HG03354 (cell line): ENCODE measurements at regions not wholly inside any gene's neighbourhood (a gene's known extent, or its start where the extent isn't known, plus 50 kb on each side); places are given as distances from the start of the nearest gene placed in this dataset.
"Not testable (repeated sequence)": the region's sequence is repeated elsewhere in the genome, so short reads cannot be mapped to it uniquely, and the experiment has no call there.

Experiments used
- ATAC-seq: cut with Tn5 transposase; IDR thresholded peaks from one replicate; pipeline ENCODE4 v1.9.1; 2021; ENCODE audit warnings: mild to moderate bottlenecking; ENCODE audit not compliant: unreplicated experiment, poor library complexity, severe bottlenecking

DNA sequence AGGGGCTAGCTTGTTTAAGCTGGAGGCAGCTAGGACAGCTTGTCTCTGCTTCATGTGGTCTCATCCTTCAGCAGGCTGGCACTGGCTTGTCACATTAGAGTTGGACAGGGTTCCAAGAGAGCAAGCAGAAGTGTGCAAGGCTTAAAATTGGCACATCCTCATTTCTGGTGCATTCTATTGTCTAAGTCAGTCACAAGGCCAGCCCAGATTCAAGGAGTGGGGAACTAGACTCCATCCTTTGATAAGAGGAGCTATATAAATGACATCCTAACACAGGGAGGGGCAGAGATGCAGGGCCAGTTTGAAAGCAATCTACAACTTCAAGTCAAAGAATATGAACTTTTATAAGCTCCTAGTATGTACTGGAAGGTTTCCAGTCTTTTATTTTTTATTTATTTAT lies 313.2 kb downstream of the PTTG2 start:
- ATAC-seq: no peak

DNA sequence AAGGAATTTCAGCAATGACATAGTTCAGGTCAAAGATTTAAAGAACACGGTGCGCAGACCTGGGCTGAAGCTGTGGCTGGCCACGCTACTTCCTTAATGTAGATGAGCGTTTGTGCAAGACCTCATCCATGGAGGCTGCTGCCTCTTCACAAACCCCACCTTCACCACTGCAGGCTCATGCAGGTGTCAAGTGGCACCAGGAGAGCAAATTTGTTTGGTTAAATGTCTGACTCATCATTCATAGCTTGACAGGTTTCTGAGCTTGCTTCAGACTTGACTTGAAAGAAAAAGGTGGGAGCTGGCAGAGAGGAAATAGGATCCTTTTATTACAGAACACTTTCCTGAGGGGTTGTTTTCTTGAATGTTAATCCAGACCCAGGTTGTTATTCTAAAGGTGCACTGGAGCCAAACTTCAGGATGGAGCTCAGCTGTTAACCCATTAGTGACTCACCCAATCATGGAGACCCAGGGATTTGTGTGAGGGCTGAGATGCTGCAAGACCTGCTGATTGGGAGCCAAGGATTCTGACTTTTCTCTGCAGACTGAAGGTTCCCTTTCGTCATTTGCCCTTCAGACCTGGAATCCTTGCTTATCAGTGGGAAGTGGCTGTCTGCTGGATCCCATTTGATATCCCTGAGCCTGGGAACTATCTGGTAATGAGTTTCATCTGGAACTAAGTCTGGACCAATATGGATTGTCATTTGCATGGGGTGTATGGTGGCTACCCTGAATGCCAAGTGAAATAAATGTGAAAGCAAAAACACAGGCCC lies 315.3 kb downstream of the PTTG2 start:
- ATAC-seq: no peak

DNA sequence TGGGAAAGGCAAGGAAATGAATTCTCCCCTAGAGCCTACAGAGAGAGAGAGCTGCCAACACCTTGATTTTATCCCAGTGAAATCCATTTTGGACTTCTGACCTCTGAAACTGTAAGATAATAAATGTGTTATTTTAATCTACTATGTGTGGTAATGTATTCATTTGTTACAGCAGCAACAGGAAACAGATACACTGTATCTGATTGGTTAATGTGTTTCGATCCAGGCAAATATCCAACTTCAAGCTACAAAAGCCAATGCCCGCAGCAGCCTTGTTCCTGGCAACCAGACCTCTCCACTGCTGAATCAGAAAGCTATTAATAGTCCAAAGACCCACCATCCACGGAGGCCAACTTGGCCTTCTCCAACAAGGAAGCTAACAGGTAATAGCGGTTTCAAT lies 318.1 kb downstream of the PTTG2 start:
- no peak for ATAC-seq

GRCh38 chr4:38279077-38279476 lies 318.9 kb downstream of the PTTG2 start:
- ATAC-seq: no peak

- ATAC-seq: no peak
These were observed 319.6 kb downstream of the PTTG2 start for GRCh38 chr4:38279650-38280322.

- ATAC-seq: no peak
These were observed 320.1 kb downstream of the PTTG2 start for GRCh38 chr4:38280323-38280706.

DNA sequence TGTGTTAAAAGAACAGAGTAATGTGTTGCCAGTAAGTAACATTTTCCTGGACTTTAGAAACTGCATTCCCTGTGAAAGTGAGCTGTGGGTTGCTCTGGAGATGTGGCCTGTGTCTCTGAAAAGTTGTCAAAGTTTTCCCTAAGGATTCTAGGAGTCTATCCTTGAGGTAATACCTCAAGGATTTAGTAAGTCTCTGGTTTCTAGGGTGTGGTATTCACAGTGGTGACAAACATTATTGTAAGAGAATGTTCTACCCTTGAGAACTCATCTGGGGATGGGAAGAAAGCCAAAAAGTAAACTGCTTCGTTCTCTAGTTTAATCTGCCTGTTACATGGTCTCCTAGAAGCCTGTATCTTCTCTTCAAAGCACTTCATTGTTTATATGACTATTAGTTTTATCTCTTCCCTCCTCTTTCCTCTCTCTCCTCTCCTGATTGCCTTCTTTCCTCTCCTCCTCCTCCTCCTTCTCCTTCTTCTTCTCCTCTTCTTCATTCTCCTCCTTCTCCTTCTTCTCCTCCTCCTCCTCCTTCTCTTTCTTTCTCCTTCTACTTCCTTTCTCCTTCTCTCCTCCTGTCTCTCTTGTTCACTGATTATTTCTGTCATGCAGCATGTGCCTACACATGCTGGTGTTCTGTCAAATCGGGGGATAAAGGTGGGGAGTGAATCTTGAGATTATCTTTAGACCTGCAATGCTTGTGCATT lies 321.3 kb downstream of the PTTG2 start:
- no peak for ATAC-seq

- no peak for ATAC-seq
These were observed 323.5 kb downstream of the PTTG2 start for GRCh38 chr4:38283724-38284123.

DNA sequence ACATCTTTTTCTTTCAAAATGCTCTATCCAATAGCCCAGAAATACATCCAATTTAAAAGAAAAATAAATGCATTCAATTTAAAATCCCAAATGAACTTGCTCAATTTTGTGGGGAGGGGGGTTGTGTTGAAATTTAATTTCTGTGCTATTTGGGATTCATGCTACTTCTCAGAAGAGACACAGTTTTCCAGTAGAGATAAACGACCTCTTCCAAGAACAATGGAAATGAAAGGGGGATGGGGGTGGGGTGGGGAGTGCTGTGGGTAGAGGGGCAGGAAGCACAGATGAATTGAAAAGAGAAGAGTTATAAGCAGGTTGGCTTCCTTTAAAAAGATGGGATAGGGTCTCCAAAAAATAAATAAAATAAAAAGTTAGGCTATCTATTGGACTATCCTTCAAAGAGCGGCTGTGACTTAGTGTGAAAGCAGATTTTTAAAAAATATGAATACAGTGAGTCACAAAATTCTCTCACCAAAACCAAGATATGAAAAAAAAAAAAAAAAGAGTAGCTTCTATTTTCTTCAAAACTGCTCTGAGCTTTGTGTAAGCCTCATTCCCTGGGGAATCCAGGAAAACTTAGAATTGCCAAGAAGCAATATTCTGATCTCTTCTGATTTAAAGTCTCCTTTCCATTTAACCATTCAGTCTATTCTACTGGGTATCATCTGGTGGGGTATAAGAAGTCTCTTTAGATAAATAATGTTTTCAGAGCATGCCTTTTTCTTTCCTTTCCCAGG lies 324.3 kb downstream of the PTTG2 start:
- no peak for ATAC-seq

- ATAC-seq: no peak
These were observed 327.1 kb downstream of the PTTG2 start for GRCh38 chr4:38287101-38287851.

GRCh38 chr4:38289553-38289952 lies 329.4 kb downstream of the PTTG2 start:
- ATAC-seq: no peak

DNA sequence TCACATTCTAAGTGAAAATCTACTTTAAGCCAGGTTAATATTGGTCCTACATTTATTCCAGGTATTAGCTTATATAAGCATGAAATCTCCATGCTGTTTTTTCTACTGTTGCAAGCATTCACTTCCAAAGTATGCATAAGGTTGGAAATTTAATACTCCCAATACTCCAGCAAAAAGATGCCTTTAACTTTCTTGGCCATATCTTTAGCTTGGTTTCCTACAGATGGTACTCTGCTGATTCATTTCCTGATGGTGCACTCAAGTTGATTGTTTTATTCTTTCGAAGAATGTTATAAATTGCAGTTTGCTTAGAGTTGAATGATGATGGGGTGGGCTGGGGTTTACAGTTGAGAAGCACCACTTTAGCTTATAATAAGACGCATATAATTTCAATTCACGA lies 330.2 kb downstream of the PTTG2 start:
- no peak for ATAC-seq

DNA sequence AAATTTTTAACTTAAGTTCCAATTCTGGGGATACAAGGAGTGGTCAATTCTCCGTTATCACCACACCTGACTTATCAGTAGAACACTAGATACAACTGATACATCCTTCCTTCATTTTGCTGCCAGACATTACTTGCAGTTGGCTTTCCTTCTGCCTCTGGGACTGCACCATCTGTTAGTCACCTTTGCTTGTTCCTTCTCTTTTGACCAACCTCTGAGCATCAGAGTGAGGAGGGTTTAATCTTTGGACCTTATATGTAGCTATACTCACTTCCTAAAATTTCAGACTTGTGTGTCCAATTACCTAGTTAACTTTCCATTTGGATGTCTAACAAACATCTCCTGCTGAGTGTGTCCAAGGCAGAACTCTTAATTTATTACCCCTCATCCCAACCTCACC lies 330.7 kb downstream of the PTTG2 start:
- ATAC-seq: no peak

DNA sequence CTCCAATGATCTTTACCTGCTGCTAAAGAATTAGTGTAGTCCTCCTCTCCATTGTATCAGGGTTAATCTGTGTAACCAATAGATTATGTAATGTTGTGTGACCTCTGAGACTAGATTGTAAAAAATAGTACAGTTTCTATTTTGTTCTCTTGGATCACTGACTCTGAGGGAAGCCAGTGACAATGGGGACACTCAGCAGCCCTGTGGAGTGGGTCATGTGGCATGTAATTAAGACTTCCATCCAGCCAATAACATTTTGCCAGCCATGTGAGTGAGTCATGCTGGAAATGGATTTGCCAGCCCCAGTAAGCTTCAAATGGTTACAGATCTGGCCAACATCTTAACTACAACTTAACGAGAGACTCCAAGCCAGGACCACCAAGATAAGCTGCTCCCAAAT lies 332.3 kb downstream of the PTTG2 start:
- ATAC-seq: no peak

- ATAC-seq: no peak
These were observed 334.0 kb downstream of the PTTG2 start for GRCh38 chr4:38294238-38294637.

GRCh38 chr4:38297061-38297460 lies 336.9 kb downstream of the PTTG2 start:
- ATAC-seq: no peak

DNA sequence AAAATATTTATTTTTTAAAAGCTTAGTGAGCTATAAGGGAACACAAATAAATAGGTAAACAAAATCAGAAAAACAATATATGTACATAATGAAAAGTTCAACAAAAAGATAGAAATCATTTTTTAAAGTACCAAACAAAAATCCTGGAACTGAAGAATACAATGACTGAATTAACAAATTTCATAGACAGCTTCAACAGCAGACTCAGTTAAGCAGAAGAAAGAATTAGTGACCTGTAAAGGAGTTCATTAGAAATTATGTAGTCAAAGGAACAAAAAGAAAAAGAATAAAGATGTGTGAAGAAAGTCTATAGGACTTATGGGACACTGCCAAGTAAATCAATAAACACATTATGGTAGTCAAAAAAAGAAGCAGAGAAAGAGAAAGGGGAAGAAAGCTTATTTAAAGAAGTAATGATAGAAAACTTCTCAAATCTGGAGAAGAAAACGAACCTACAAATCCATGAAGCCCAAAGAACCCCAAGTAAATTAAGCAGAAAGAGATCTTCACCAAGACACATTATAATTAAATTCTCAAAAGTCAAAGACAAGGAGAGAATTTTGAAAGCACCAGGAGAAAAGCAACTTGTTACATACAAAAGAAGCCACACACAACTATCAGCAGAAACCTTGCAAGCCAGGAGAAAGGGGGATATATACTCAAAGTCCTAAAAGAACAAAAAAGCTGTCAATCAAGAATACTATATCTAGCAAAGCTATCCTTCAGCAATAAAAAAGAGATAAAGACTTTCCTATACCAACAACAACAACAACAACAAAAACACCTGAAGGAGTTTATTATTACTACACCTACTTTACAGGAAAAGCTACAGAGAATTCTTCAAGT lies 338.9 kb downstream of the PTTG2 start:
- ATAC-seq: no peak

GRCh38 chr4:38302910-38303309 lies 342.7 kb downstream of the PTTG2 start:
- no peak for ATAC-seq

DNA sequence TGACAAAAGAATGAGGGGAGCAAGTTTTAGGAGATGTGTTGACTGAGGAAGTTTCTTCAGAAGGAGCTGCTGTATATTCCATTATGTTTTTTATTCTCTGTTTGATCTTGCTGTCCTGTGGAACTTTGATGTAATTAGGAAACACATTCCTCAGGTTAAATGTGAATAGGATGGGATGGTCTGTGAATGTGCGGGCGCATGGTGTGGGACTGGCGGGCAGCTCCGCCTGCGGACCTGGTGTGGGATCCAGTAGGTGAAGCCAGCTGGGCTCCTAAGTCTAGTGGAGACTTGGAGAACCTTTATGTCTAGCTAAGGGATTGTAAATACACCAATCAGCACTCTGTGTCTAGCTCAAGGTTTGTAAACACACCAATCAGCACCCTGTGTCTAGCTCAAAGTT lies 344.3 kb downstream of the PTTG2 start:
- ATAC-seq: not testable (repeated sequence)
